ENCODE measurements at regions not wholly inside any gene's neighbourhood (a gene's known extent, or its start where the extent isn't known, plus 50 kb on each side); places are given as distances from the start of the nearest gene placed in this dataset.
A peak's percentile ranks its signal among the peaks of the same experiment; 100 is the strongest.

DNA sequence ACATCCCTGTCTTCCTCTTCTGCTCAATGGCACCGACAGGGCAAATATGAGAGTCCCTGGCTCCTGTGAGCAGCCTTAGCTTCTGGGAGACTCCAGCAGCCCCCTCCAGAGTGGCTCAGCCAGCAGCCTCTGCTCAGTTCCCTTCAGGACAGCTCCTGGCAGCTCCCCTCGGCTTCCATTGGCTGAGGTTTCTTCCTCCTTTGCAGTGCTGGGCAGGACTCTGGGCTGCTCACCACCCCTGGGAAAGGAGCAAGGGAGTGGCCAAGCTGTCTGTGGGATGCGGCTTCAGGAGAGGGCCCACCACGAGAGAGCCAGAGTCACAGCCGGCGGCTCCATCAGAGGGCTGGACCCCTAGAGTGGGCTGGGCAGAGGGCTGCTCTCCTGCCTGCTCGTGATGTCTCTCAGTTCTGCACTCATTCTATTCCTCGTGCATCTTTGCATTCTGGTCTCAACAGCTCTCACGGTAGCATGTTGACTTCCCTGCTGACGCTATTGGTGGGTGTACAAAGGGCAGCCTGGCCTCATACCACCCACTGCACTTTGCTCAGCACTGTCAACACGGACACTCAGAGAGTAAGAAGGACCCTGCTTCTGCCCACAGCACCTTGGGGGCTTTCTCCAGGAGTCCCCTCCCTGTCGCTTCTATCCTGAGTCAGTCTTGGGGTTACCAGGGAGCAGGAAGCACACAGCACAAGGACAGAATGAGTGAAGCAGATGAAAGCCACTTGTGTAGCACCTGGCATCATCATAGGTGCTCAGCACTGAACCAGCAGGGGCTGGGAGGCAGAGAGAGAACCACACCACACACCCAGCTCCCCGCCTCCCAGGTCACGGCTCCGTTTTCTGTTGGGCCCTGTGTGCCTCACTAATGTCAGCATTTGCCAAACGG lies 80.9 kb upstream of the ALDH1B1 start:
- no peak overlapping the region for H3T11ph ChIP-seq (ENCODE audit: low read length)
- no peak overlapping the region for H3K4me2 ChIP-seq (ENCODE audit: insufficient read depth, insufficient read length, low read length)
- H4K20me1 ChIP-seq (ENCODE audit: control insufficient read depth, insufficient read depth, insufficient read length) = no peaks in the 10 kb centered on the region
- H2BK15ac ChIP-seq (ENCODE audit: low read depth, low read length) = no peak overlapping the region
- Mint-ChIP-seq H3K9me3 (no peaks in the 10 kb centered on the region), H3K4me3 (no peak overlapping the region), H3K27ac (peak overlapping the region in 1 of 3 experiments; percentile 59; a peak in 1 of 7 replicates), H3K4me1 (peaks cover 20 to 29% of the 10 kb centered on the region in 2 experiments), H3K36me3 (ENCODE audit: insufficient read depth in 1 of 3, low read depth in 3 of 3) (no peaks in the 10 kb centered on the region), H3K27me3 (ENCODE audit: low read depth) (peaks cover 43% of the 10 kb centered on the region)
- no peaks in the 10 kb centered on the region for H3K79me2 ChIP-seq (ENCODE audit: insufficient read depth, low read length)
- H3K9ac ChIP-seq (ENCODE audit: extremely low read depth, insufficient read length, low read length) = no peak overlapping the region
- no peak overlapping the region for H4K8ac ChIP-seq (replicated peaks; ENCODE audit: insufficient read length, low read depth, low read length)
- no peak overlapping the region for H3K27ac ChIP-seq (ENCODE audit: insufficient read length, low read depth, low read length)
- DNase-seq = peak; percentile 63
- H3K56ac ChIP-seq (ENCODE audit: insufficient read length, low read depth, low read length) = no peak overlapping the region
- no peak overlapping the region for H2AFZ ChIP-seq (ENCODE audit: low read length)
- H3K23me2 ChIP-seq (ENCODE audit: insufficient read length, low read depth, low read length, poor library complexity, severe bottlenecking) = no peaks in the 10 kb centered on the region
- H4K91ac ChIP-seq (ENCODE audit: insufficient read length, low read depth, low read length) = no peak overlapping the region
- no peak overlapping the region for H2BK12ac ChIP-seq (ENCODE audit: insufficient read length, low read depth, low read length)
- H3K9me3 ChIP-seq (ENCODE audit: control insufficient read depth, low read depth, low read length) = no peaks in the 10 kb centered on the region
- no peak overlapping the region for H4K5ac ChIP-seq (ENCODE audit: insufficient read length, low read depth, low read length)
- no peaks in the 10 kb centered on the region for H3K27me3 ChIP-seq (ENCODE audit: insufficient read depth, low read length)
- no peaks in the 10 kb centered on the region; the same call in 1 of the 2 replicates for H3K4me1 ChIP-seq (ENCODE audit: insufficient read depth, low read length)
- H2BK20ac ChIP-seq (ENCODE audit: low read depth, low read length, poor library complexity, severe bottlenecking) = no peak overlapping the region
- WGBS (ENCODE audit: extremely low coverage, insufficient read length, low lambda C conversion rate) = no CpG with 5 or more reads among the region's 16 CpGs
- H3K23ac ChIP-seq (ENCODE audit: insufficient read length, low read depth, low read length) = no peak overlapping the region
- H2BK120ac ChIP-seq (ENCODE audit: low read depth, low read length, poor library complexity, severe bottlenecking) = no peak overlapping the region
- no peak overlapping the region for H3K4ac ChIP-seq (ENCODE audit: low read depth, low read length)
- TF ChIP-seq, protein P1, sequence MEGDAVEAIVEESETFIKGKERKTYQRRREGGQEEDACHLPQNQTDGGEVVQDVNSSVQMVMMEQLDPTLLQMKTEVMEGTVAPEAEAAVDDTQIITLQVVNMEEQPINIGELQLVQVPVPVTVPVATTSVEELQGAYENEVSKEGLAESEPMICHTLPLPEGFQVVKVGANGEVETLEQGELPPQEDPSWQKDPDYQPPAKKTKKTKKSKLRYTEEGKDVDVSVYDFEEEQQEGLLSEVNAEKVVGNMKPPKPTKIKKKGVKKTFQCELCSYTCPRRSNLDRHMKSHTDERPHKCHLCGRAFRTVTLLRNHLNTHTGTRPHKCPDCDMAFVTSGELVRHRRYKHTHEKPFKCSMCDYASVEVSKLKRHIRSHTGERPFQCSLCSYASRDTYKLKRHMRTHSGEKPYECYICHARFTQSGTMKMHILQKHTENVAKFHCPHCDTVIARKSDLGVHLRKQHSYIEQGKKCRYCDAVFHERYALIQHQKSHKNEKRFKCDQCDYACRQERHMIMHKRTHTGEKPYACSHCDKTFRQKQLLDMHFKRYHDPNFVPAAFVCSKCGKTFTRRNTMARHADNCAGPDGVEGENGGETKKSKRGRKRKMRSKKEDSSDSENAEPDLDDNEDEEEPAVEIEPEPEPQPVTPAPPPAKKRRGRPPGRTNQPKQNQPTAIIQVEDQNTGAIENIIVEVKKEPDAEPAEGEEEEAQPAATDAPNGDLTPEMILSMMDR (conservative IDR thresholded peaks at IDR 0.05) = no peak
- H3K18ac ChIP-seq (ENCODE audit: insufficient read length, low read depth, low read length) = no peak overlapping the region
- no peaks in the 10 kb centered on the region for H3K79me1 ChIP-seq (ENCODE audit: insufficient read depth, low read depth, low read length, poor library complexity, severe bottlenecking)
- no peak overlapping the region; the same call in 1 of the 2 replicates for H3K14ac ChIP-seq (ENCODE audit: insufficient read depth, low read length)
- H2AK5ac ChIP-seq (ENCODE audit: insufficient read length, low read length) = no peak overlapping the region
- no peak overlapping the region for H2BK5ac ChIP-seq (ENCODE audit: insufficient read length, low read length)

Measured in H9 (cell line).